Esophagus squamous epithelium (tissue), 4 donors: ENCODE measurements at regions not wholly inside any gene's neighbourhood (a gene's known extent, or its start where the extent isn't known, plus 50 kb on each side); places are given as distances from the start of the nearest gene placed in this dataset.

ENCODE experiments used
- POLR2A ChIP-seq, 4 donors: fragments of 450-650 bp; IDR thresholded peaks; one replicate each; pipeline ENCODE4 v1.6.1; 2017; ENCODE audit warnings: antibody characterized with exemption in 4 of 4, mild to moderate bottlenecking in 4 of 4, moderate library complexity in 3 of 4
- TF ChIP-seq, protein P1 (sequence below), 6 experiments: fragments of 450-650 bp in 4 of 6; fragments of 200-600 bp in 2 of 6; sonication (generic) in 2 of 6; IDR thresholded peaks; one replicate each; pipeline ENCODE4 v1.5.1; 2016 to 2019; ENCODE audit warnings: antibody characterized with exemption in 6 of 6, mild to moderate bottlenecking in 4 of 6, moderate library complexity in 4 of 6

DNA sequence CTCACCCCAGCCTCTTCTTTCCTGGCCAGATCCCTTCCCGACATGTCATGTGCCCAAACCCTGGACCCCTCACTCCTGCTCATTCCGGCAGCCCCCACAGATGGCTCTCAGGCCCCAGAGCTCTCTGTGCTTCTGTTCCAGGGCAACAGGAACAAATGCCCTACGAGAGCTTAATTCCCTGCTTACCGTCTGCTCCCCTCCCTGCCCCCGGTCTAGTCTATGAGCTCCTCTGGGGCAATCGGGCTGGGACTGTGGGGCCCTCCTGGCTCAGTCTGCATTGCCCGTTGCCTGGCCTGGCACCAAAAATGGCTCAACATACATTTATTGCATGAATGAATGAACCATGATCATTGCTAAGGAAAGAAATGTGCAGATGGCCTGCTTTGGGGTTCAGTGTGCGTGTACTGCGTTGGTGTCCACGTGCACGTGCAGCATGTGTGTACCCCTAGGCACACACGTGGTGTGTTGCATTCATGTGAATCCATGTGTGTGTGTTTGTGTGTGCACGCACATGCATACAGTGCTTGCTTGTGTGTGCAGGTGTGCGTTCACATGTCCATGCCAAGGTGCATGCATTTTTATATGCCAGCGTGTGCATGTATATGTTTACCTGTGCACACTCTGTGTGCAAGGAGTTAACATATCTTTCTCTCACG is 201.2 kb upstream of the IER5L start:
- TF ChIP-seq POLR2A (IDR thresholded peaks at IDR 0.05), result no peak
- TF ChIP-seq, protein P1, sequence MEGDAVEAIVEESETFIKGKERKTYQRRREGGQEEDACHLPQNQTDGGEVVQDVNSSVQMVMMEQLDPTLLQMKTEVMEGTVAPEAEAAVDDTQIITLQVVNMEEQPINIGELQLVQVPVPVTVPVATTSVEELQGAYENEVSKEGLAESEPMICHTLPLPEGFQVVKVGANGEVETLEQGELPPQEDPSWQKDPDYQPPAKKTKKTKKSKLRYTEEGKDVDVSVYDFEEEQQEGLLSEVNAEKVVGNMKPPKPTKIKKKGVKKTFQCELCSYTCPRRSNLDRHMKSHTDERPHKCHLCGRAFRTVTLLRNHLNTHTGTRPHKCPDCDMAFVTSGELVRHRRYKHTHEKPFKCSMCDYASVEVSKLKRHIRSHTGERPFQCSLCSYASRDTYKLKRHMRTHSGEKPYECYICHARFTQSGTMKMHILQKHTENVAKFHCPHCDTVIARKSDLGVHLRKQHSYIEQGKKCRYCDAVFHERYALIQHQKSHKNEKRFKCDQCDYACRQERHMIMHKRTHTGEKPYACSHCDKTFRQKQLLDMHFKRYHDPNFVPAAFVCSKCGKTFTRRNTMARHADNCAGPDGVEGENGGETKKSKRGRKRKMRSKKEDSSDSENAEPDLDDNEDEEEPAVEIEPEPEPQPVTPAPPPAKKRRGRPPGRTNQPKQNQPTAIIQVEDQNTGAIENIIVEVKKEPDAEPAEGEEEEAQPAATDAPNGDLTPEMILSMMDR (IDR thresholded peaks at IDR 0.05), result no peak
